OCI-LY1 (cell line): ENCODE measurements at regions not wholly inside any gene's neighbourhood (a gene's known extent, or its start where the extent isn't known, plus 50 kb on each side); places are given as distances from the start of the nearest gene placed in this dataset.

Source experiments
- H2AFZ ChIP-seq: fragments of 200-600 bp; sonication (generic), shearing (Covaris generic); 2 replicates; pipeline ENCODE4 v1.6.0; 2014; ENCODE audit warnings: antibody characterized with exemption, mild to moderate bottlenecking, low read length
- H3F3A ChIP-seq: fragments of 200-600 bp; sonication (generic), shearing (Covaris generic); 2 replicates; pipeline ENCODE4 v1.6.0; 2014; ENCODE audit warnings: mild to moderate bottlenecking, antibody characterized with exemption, low read length, moderate library complexity; ENCODE audit not compliant: insufficient read depth
- H3K27ac ChIP-seq: fragments of 200-600 bp; sonication (generic); 2 replicates; pipeline ENCODE4 v1.5.1; 2014; ENCODE audit warnings: low read length, mixed run types, mild to moderate bottlenecking, low read depth; ENCODE audit not compliant: poor library complexity, severe bottlenecking
- H3K27me3 ChIP-seq: fragments of 200-600 bp; sonication (generic); 2 replicates; pipeline ENCODE4 v1.6.0; 2014; ENCODE audit warnings: antibody characterized with exemption, mild to moderate bottlenecking, low read length, moderate library complexity; ENCODE audit not compliant: insufficient read depth
- H3K36me3 ChIP-seq: fragments of 200-600 bp; sonication (generic); 2 replicates; pipeline ENCODE4 v1.6.1; 2014; ENCODE audit warnings: mild to moderate bottlenecking, antibody characterized with exemption, low read length, moderate library complexity, mixed read lengths; ENCODE audit not compliant: insufficient read depth
- H3K4me1 ChIP-seq: fragments of 200-600 bp; sonication (generic); 2 replicates; pipeline ENCODE4 v1.5.1; 2014; ENCODE audit warnings: mild to moderate bottlenecking, low read length, moderate library complexity; ENCODE audit not compliant: insufficient read depth, severe bottlenecking
- H3K4me2 ChIP-seq: fragments of 200-600 bp; sonication (generic), shearing (Covaris generic); 2 replicates; pipeline ENCODE4 v1.6.1; 2014; ENCODE audit warnings: low read length
- H3K4me3 ChIP-seq: fragments of 200-600 bp; sonication (generic); 2 replicates; pipeline ENCODE4 v1.5.1; 2014; ENCODE audit warnings: low read length, low read depth, mild to moderate bottlenecking, mixed read lengths; ENCODE audit not compliant: poor library complexity, severe bottlenecking
- H3K79me2 ChIP-seq: fragments of 200-600 bp; shearing (Covaris generic); 2 replicates; pipeline ENCODE4 v1.6.1; 2016; ENCODE audit warnings: mixed run types, low read length, mixed read lengths; ENCODE audit not compliant: insufficient read depth
- H3K9ac ChIP-seq: fragments of 200-600 bp; sonication (generic), shearing (Covaris generic); 2 replicates; pipeline ENCODE4 v1.6.1; 2014; ENCODE audit warnings: mild to moderate bottlenecking, low read length, mixed read lengths
- H3K9me2 ChIP-seq: fragments of 200-600 bp; sonication (generic), shearing (Covaris generic); 2 replicates; pipeline ENCODE4 v1.6.1; 2014; ENCODE audit warnings: low read depth, mild to moderate bottlenecking, low read length, mixed read lengths
- H3K9me3 ChIP-seq: fragments of 200-600 bp; shearing (Covaris generic); 2 replicates; pipeline ENCODE4 v1.6.1; 2014; ENCODE audit warnings: low read length, mixed read lengths
- H4K20me1 ChIP-seq: fragments of 200-600 bp; sonication (generic), shearing (Covaris generic); 2 replicates; pipeline ENCODE4 v1.6.0; 2016; ENCODE audit warnings: mild to moderate bottlenecking, low read length; ENCODE audit not compliant: insufficient read depth
- EZH2 ChIP-seq: fragments of 200-600 bp; sonication (generic), shearing (Covaris generic); IDR thresholded peaks from 2 replicates; pipeline ENCODE4 v1.8.0; 2017; ENCODE audit warnings: borderline replicate concordance, mixed run types, mild to moderate bottlenecking, antibody characterized with exemption, low read length, moderate library complexity, mixed read lengths
- TF ChIP-seq, protein P1 (sequence below): fragments of 200-600 bp; sonication (generic), shearing (Covaris generic); IDR thresholded peaks from 2 replicates; pipeline ENCODE4 v1.5.1; 2017; ENCODE audit warnings: mild to moderate bottlenecking, antibody characterized with exemption, low read length, moderate library complexity, mixed read lengths

DNA sequence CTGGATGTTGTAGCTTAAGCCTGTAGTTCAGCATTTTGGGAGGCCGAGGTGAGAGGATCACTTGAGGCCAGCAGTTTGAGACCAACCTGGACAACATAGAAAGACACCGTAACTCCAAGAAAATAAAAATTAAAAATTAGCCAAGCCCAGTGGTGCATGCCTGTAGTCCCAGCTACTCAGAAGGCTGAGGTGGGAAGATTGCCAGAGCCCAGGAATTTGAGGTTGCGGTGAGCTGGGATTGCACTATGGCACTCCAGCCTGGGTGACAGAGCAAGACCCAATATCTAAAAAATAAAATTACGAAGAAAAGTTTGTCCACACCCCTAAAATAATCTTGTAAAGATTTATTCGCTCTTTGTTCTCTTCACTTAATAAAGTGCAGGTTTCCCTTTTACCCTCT lies 951.0 kb downstream of the TYW1 start:
- no peak overlapping the region for H3K27ac ChIP-seq
- H3K9ac ChIP-seq: no peak overlapping the region
- H3K9me3 ChIP-seq: no peaks in the 10 kb centered on the region
- H3K4me2 ChIP-seq: no peak overlapping the region
- no peaks in the 10 kb centered on the region for H4K20me1 ChIP-seq
- no peak overlapping the region for H2AFZ ChIP-seq
- TF ChIP-seq, protein P1, sequence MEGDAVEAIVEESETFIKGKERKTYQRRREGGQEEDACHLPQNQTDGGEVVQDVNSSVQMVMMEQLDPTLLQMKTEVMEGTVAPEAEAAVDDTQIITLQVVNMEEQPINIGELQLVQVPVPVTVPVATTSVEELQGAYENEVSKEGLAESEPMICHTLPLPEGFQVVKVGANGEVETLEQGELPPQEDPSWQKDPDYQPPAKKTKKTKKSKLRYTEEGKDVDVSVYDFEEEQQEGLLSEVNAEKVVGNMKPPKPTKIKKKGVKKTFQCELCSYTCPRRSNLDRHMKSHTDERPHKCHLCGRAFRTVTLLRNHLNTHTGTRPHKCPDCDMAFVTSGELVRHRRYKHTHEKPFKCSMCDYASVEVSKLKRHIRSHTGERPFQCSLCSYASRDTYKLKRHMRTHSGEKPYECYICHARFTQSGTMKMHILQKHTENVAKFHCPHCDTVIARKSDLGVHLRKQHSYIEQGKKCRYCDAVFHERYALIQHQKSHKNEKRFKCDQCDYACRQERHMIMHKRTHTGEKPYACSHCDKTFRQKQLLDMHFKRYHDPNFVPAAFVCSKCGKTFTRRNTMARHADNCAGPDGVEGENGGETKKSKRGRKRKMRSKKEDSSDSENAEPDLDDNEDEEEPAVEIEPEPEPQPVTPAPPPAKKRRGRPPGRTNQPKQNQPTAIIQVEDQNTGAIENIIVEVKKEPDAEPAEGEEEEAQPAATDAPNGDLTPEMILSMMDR: no peak
- TF ChIP-seq EZH2: no peak
- no peaks in the 10 kb centered on the region for H3K4me1 ChIP-seq
- no peaks in the 10 kb centered on the region for H3K36me3 ChIP-seq
- no peaks in the 10 kb centered on the region for H3K27me3 ChIP-seq
- no peaks in the 10 kb centered on the region for H3F3A ChIP-seq
- H3K4me3 ChIP-seq: no peak overlapping the region
- no peaks in the 10 kb centered on the region for H3K79me2 ChIP-seq
- no peaks in the 10 kb centered on the region for H3K9me2 ChIP-seq

DNA sequence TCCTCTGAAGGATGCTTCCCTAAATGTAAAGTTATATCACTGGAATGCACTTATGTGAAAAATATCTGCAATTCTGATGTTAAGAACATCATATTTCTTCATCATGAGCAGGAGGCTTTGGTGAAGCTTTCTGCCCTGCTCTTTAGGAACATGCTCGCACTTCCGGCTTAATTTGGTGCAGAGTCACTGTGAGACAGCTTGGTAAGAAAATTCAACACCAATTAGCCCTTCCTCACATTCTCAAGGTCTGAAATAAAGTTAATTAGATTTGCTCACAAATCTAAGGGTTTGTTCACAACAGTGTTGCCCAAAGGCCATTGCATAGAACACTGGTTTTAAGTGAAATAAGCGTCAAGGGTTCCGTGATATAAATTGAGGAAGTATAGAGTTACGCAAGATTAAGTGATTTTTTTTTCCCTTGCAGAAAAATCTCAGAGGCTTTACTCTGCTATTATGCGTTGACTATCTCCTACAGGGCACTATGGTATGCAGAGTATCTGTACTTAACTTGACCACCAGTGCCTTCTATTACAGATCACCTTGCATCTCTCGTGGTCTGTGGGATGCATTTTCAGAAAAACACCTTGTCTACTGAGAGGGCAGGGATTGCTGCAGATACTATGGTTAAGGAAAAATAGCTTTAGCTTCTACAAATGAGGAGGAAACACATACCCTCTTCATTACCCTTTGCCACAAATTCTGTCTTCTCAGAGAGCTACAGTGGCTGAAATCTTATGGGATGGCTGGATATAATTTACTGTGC lies 953.9 kb downstream of the TYW1 start:
- Histone ChIP-seq H3K27ac (no peak overlapping the region), H3K4me3 (no peak overlapping the region), H4K20me1 (no peaks in the 10 kb centered on the region), H3F3A (no peaks in the 10 kb centered on the region), H3K4me1 (no peaks in the 10 kb centered on the region), H3K27me3 (no peaks in the 10 kb centered on the region), H3K4me2 (no peak overlapping the region), H3K79me2 (no peaks in the 10 kb centered on the region), H3K36me3 (no peaks in the 10 kb centered on the region), H2AFZ (no peak overlapping the region), H3K9ac (no peak overlapping the region), H3K9me2 (no peaks in the 10 kb centered on the region), H3K9me3 (no peaks in the 10 kb centered on the region)
- TF ChIP-seq EZH2: no peak
- TF ChIP-seq, protein P1: no peak

DNA sequence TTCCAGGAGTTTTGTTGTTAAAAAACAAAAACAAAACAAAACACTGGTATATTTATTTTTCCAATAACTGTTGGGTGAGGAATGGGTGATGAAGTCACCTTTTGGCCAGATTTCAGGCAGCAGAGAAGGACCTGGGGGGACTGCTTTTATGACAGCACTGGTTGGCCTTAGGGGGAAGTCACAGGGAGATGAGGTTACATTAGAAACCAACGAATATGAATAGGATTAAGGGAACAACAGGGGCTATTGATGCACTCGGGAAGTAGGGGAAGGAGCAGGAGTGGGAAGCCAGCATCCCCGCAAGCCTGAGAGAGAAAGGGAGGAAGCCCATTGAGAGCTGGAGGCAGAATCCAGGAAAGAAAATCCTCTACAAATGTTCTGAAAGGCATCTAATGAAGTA lies 958.4 kb downstream of the TYW1 start:
- Histone ChIP-seq H4K20me1 (no peaks in the 10 kb centered on the region), H3K79me2 (no peaks in the 10 kb centered on the region), H2AFZ (no peak overlapping the region), H3K27ac (no peak overlapping the region), H3F3A (no peaks in the 10 kb centered on the region), H3K4me2 (no peak overlapping the region), H3K27me3 (no peaks in the 10 kb centered on the region), H3K9me2 (no peaks in the 10 kb centered on the region), H3K9me3 (no peaks in the 10 kb centered on the region), H3K4me1 (no peaks in the 10 kb centered on the region), H3K9ac (no peak overlapping the region), H3K4me3 (no peak overlapping the region), H3K36me3 (no peaks in the 10 kb centered on the region)
- TF ChIP-seq, protein P1: no peak
- no peak for TF ChIP-seq EZH2
